ENCODE measurements at regions not wholly inside any gene's neighbourhood (a gene's known extent, or its start where the extent isn't known, plus 50 kb on each side); places are given as distances from the start of the nearest gene placed in this dataset.

DNA sequence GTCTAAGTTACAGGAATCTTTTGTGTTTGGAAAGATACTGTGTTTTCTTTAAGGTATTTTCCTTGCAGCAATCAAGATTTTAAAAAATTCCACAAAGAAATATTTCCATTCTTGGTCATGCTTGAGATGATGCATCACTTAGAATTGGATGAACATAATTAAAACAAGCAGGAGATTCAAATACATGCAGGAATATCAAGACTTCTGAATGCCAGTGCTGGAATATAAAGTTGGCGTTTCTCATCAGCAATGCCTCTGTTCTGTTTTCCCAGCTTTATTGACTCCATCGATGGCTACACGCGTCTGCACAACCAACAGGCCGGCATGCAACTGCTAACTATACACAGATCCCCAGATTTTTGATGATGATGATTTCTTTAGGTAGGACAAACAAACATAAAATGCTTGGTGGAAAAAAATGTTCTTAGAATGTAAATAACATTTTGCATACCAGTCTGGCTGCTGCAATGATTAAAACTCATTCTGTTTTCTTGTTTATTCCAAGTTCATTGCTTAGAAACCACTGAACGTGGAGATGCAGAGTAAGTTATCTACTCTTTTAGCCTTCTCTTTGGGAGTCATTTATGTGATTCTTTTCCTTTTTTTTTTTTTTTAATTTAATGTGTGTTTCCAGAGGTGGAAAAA lies 91.3 kb upstream of the FAM171A1 start:
- Histone ChIP-seq H3K36me3 (replicated peaks in 1 of 2; ENCODE audit: control insufficient read depth in 1 of 2, insufficient read depth in 2 of 2, low read length in 1 of 2) (no peaks in the 10 kb centered on the region), H3K4me3 (ENCODE audit: low read depth in 2 of 2, low read length in 1 of 2) (no peak overlapping the region), H3K4me2 (no peak overlapping the region), H3K79me2 (ENCODE audit: insufficient read depth) (no peaks in the 10 kb centered on the region), H3K9ac (no peak overlapping the region), H4K20me1 (ENCODE audit: insufficient read depth) (no peaks in the 10 kb centered on the region), H3F3A (replicated peaks; ENCODE audit: insufficient read depth) (no peaks in the 10 kb centered on the region), H2AFZ (ENCODE audit: low read depth) (no peak overlapping the region), H3K4me1 (ENCODE audit: control insufficient read depth in 1 of 2, insufficient read depth in 2 of 2, low read depth in 1 of 2, low read length in 1 of 2) (no peaks in the 10 kb centered on the region; a peak in 1 of 4 replicates), H3K27me3 (ENCODE audit: insufficient read depth) (no peaks in the 10 kb centered on the region), H3K27ac (ENCODE audit: low read depth in 2 of 2, low read length in 1 of 2) (no peak overlapping the region), H3K9me3 (no peaks in the 10 kb centered on the region), H3K9me2 (no peaks in the 10 kb centered on the region)
- no peak for DNase-seq
- ChIA-PET CTCF (interaction anchor here (0.7 to 2.3 kb wide), 4 partner anchors 16 to 276 kb away, joined by 3 to 5 read pairs (median 4); no protein-coding TSS in a partner anchor), POLR2A (no interaction called here)
- 0 out of 2 replicates have a peak, but pooled peaks have one; percentile 8 for TF ChIP-seq TCF12 (IDR thresholded peaks at IDR 0.05)
- no peak for TF ChIP-seq USF1 (IDR thresholded peaks at IDR 0.05; ENCODE audit: borderline replicate concordance, low read depth)
- WGBS (ENCODE audit: low lambda C conversion rate): 77% methylated on average over 6 of the region's 6 CpGs

DNA sequence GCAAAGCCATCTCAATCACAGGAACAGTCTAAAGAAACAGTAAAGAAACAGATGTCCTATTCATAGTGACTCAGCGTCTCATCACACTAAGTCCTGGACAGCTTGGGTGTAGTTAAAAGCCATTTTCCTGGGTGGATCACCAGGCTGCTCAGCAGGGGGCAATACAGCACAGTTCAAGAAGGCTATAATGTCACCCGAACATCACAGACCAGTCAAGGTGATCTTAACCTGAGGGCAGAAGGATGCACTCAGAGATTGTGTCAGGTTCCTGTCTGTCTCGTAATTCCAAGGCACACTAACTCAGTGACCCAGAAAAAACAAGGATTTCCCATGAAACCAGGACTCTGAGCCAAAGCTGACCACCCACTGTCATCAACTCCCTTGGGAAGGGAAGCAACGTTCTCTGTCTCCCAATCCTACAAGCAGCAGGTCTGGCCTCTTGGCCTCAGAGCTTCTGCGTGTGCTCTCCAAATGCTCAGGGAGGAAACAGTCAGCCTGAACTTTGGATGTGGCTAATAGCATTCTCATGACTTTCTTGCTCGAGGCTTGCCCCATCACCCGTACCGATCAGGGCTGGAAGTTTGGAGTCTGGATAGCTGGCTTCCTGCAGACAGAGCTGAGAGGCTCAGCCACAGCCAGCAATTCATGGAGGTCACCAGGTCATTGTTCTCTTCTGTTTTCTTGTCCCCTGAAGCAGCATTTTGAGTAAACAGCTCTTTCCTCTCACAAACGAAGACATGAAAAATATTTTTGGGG lies 90.4 kb upstream of the FAM171A1 start:
- H3K4me2 ChIP-seq: no peak overlapping the region
- H3K79me2 ChIP-seq (ENCODE audit: insufficient read depth): no peaks in the 10 kb centered on the region
- no peaks in the 10 kb centered on the region for H3K27me3 ChIP-seq (ENCODE audit: insufficient read depth)
- H3K4me1 ChIP-seq (ENCODE audit: control insufficient read depth in 1 of 2, insufficient read depth in 2 of 2, low read depth in 1 of 2, low read length in 1 of 2): no peaks in the 10 kb centered on the region; a peak in 1 of 4 replicates
- POLR2A ChIA-PET: no interaction called here
- H3K27ac ChIP-seq (ENCODE audit: low read depth in 2 of 2, low read length in 1 of 2): no peak overlapping the region
- CTCF ChIA-PET: interaction anchor here (0.7 to 2.3 kb wide), 4 partner anchors 17 to 277 kb away, joined by 3 to 5 read pairs (median 4); no protein-coding TSS in a partner anchor
- H3K9ac ChIP-seq: no peak overlapping the region
- no peaks in the 10 kb centered on the region for H3K36me3 ChIP-seq (replicated peaks in 1 of 2; ENCODE audit: control insufficient read depth in 1 of 2, insufficient read depth in 2 of 2, low read length in 1 of 2)
- H3F3A ChIP-seq (replicated peaks; ENCODE audit: insufficient read depth): no peaks in the 10 kb centered on the region
- H3K4me3 ChIP-seq (ENCODE audit: low read depth in 2 of 2, low read length in 1 of 2): no peak overlapping the region
- peak; percentile 15 for DNase-seq
- 22% methylated on average over 9 of the region's 9 CpGs for WGBS (ENCODE audit: low lambda C conversion rate)
- no peaks in the 10 kb centered on the region for H3K9me3 ChIP-seq
- no peak overlapping the region for H2AFZ ChIP-seq (ENCODE audit: low read depth)
- H3K9me2 ChIP-seq: no peaks in the 10 kb centered on the region
- no peaks in the 10 kb centered on the region for H4K20me1 ChIP-seq (ENCODE audit: insufficient read depth)
- no peak for TF ChIP-seq SMC3 (IDR thresholded peaks at IDR 0.05; ENCODE audit: low read depth, low read length)
- TF ChIP-seq RXRA (IDR thresholded peaks at IDR 0.05; ENCODE audit: borderline replicate concordance, low read depth): no peak
- TF ChIP-seq, protein P1, sequence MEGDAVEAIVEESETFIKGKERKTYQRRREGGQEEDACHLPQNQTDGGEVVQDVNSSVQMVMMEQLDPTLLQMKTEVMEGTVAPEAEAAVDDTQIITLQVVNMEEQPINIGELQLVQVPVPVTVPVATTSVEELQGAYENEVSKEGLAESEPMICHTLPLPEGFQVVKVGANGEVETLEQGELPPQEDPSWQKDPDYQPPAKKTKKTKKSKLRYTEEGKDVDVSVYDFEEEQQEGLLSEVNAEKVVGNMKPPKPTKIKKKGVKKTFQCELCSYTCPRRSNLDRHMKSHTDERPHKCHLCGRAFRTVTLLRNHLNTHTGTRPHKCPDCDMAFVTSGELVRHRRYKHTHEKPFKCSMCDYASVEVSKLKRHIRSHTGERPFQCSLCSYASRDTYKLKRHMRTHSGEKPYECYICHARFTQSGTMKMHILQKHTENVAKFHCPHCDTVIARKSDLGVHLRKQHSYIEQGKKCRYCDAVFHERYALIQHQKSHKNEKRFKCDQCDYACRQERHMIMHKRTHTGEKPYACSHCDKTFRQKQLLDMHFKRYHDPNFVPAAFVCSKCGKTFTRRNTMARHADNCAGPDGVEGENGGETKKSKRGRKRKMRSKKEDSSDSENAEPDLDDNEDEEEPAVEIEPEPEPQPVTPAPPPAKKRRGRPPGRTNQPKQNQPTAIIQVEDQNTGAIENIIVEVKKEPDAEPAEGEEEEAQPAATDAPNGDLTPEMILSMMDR (IDR thresholded peaks at IDR 0.05): peak; percentile 35
- TF ChIP-seq RCOR1 (IDR thresholded peaks at IDR 0.05; ENCODE audit: low read length): no peak
- no peak for TF ChIP-seq MAX (IDR thresholded peaks at IDR 0.05; ENCODE audit: low read depth)
- no peak for TF ChIP-seq PBX3 (IDR thresholded peaks at IDR 0.05)
- TF ChIP-seq MEF2A (IDR thresholded peaks at IDR 0.05; ENCODE audit: borderline replicate concordance, low read depth): no peak
- TF ChIP-seq MXI1 (IDR thresholded peaks at IDR 0.05; ENCODE audit: low read depth, low read length): no peak
- no peak for TF ChIP-seq SIN3A (IDR thresholded peaks at IDR 0.05; ENCODE audit: borderline replicate concordance, low read depth, low read length)
- TF ChIP-seq RFX5 (IDR thresholded peaks at IDR 0.05; ENCODE audit: low read length): no peak
- no peak for TF ChIP-seq ZBTB33 (IDR thresholded peaks at IDR 0.05; ENCODE audit: borderline replicate concordance, low read depth)
- no peak for TF ChIP-seq CHD2 (IDR thresholded peaks at IDR 0.05; ENCODE audit: low read length, partially characterized antibody)
- TF ChIP-seq GABPA (IDR thresholded peaks at IDR 0.05; ENCODE audit: low read depth): no peak
- no peak for TF ChIP-seq EP300 (IDR thresholded peaks at IDR 0.05; ENCODE audit: borderline replicate concordance in 1 of 2, low read depth in 1 of 2, low read length in 1 of 2)
- peak; percentile 49 for TF ChIP-seq RAD21 (IDR thresholded peaks at IDR 0.05; ENCODE audit: low read length)

All from SK-N-SH (cell line).